OCI-LY3 (cell line): ENCODE measurements at regions not wholly inside any gene's neighbourhood (a gene's known extent, or its start where the extent isn't known, plus 50 kb on each side); places are given as distances from the start of the nearest gene placed in this dataset.

Experiments
- H2AFZ ChIP-seq: fragments of 200-600, 300-600 bp; shearing (Covaris generic); 2 replicates; pipeline ENCODE4 v1.6.0; 2014; ENCODE audit warnings: antibody characterized with exemption, low read depth, low read length
- H3K27ac ChIP-seq: fragments of 200-600, 300-600 bp; sonication (generic); 2 replicates; pipeline ENCODE4 v1.5.1; 2014; ENCODE audit warnings: mild to moderate bottlenecking, low read length, moderate library complexity, mixed read lengths
- H3K27me3 ChIP-seq: fragments of 200-600, 300-600 bp; sonication (generic); 2 replicates; pipeline ENCODE4 v1.6.1; 2014; ENCODE audit warnings: low read depth, low read length, mixed read lengths
- H3K36me3 ChIP-seq: fragments of 200-600, 300-600 bp; sonication (generic); replicated peaks from 2 replicates; pipeline ENCODE3; 2014; ENCODE audit warnings: low read depth, low read length, mixed read lengths
- H3K4me1 ChIP-seq: fragments of 300-600, 200-600 bp; sonication (generic); 2 replicates; pipeline ENCODE4 v1.6.1; 2014; ENCODE audit warnings: low read length, mixed read lengths
- H3K4me2 ChIP-seq: fragments of 200-600, 300-600 bp; sonication (generic); 2 replicates; pipeline ENCODE4 v1.6.1; 2014; ENCODE audit warnings: low read length, mixed read lengths
- H3K4me3 ChIP-seq: fragments of 300-600, 200-600 bp; sonication (generic); 2 replicates; pipeline ENCODE4 v1.5.1; 2014; ENCODE audit warnings: antibody characterized with exemption, mild to moderate bottlenecking, low read length, moderate library complexity
- H3K79me2 ChIP-seq: fragments of 300-600, 200-600 bp; shearing (Covaris generic); 2 replicates; pipeline ENCODE4 v1.6.1; 2014; ENCODE audit warnings: mild to moderate bottlenecking, low read length, mixed read lengths
- H3K9ac ChIP-seq: fragments of 300-600, 200-600 bp; shearing (Covaris generic); 2 replicates; pipeline ENCODE4 v1.6.0; 2014; ENCODE audit warnings: mild to moderate bottlenecking, low read length, moderate library complexity
- H3K9me3 ChIP-seq: fragments of 200-600, 300-600 bp; shearing (Covaris generic); 2 replicates; pipeline ENCODE4 v1.6.1; 2014; ENCODE audit warnings: low read length, mixed read lengths; ENCODE audit not compliant: insufficient read depth
- H4K20me1 ChIP-seq: fragments of 200-600, 300-600 bp; sonication (generic); 2 replicates; pipeline ENCODE4 v1.6.1; 2016; ENCODE audit warnings: low read length, mixed read lengths; ENCODE audit not compliant: insufficient read depth
- EZH2phosphoT487 ChIP-seq: fragments of 200-600 bp; shearing (Covaris generic); IDR thresholded peaks from 2 replicates; pipeline ENCODE4 v1.6.1; 2018; ENCODE audit warnings: antibody characterized with exemption, mixed run types, low read depth
- TF ChIP-seq, protein P1 (sequence below): fragments of 200-600, 300-600 bp; sonication (generic); IDR thresholded peaks from 2 replicates; pipeline ENCODE4 v1.5.1; 2014; ENCODE audit warnings: antibody characterized with exemption, low read length, low read depth

DNA sequence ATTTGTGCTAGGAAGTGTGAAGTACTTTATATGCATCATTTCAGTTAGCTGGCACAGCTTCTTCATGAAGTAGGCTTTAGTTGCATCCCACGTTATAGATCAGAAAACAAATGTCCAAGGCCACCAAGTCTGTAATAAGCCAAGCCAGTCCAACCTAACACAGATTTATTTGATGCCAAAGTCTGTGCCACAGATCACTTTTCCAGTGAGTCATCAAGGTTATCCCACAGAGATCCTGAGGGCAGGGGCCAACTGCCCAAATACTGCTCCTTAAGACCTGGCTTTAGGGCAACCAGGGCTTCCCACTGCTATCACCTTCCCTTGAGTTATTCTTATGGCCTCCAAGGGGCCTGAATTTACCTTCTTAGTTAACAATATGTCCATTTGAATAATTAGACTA lies 1340.4 kb downstream of the XPNPEP1 start:
- TF ChIP-seq EZH2phosphoT487 = no peak
- TF ChIP-seq, protein P1, sequence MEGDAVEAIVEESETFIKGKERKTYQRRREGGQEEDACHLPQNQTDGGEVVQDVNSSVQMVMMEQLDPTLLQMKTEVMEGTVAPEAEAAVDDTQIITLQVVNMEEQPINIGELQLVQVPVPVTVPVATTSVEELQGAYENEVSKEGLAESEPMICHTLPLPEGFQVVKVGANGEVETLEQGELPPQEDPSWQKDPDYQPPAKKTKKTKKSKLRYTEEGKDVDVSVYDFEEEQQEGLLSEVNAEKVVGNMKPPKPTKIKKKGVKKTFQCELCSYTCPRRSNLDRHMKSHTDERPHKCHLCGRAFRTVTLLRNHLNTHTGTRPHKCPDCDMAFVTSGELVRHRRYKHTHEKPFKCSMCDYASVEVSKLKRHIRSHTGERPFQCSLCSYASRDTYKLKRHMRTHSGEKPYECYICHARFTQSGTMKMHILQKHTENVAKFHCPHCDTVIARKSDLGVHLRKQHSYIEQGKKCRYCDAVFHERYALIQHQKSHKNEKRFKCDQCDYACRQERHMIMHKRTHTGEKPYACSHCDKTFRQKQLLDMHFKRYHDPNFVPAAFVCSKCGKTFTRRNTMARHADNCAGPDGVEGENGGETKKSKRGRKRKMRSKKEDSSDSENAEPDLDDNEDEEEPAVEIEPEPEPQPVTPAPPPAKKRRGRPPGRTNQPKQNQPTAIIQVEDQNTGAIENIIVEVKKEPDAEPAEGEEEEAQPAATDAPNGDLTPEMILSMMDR = no peak
- Histone ChIP-seq H3K4me1 (peaks cover 52% of the 10 kb centered on the region), H3K36me3 (peaks cover 8% of the 10 kb centered on the region), H3K9ac (no peak overlapping the region), H3K27ac (peak overlapping the region; percentile 56), H3K4me3 (no peak overlapping the region), H3K79me2 (no peaks in the 10 kb centered on the region), H4K20me1 (no peaks in the 10 kb centered on the region), H3K27me3 (no peaks in the 10 kb centered on the region), H3K4me2 (peak overlapping the region; percentile 57), H2AFZ (no peak overlapping the region), H3K9me3 (no peaks in the 10 kb centered on the region)

DNA sequence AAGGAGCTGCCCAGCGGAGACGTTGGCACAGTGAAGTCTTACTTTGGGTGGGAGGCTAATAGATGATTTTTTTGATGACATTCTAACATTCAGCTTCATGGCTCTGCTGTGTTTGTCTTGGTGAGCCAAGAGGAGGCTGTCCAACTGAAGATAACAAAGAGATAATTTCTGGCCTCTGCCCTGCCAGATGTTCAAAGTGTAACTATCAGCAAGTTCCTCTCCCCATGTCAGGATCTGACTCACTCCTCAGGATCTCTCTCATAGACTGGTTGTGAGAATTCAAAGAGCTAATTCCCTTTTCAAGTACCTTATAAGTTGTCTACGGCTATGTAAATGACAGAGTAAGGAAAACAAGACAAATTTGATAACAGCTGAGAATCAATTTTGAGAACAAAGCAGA lies 1340.9 kb downstream of the XPNPEP1 start:
- no peaks in the 10 kb centered on the region for H3K27me3 ChIP-seq
- peak overlapping the region; percentile 56 for H3K27ac ChIP-seq
- H3K79me2 ChIP-seq = no peaks in the 10 kb centered on the region
- TF ChIP-seq EZH2phosphoT487 = no peak
- TF ChIP-seq, protein P1 = no peak
- peaks cover 47% of the 10 kb centered on the region for H3K4me1 ChIP-seq
- no peaks in the 10 kb centered on the region for H4K20me1 ChIP-seq
- H2AFZ ChIP-seq = no peak overlapping the region
- H3K36me3 ChIP-seq = peaks cover 8% of the 10 kb centered on the region
- H3K4me3 ChIP-seq = no peak overlapping the region
- H3K9ac ChIP-seq = no peak overlapping the region
- no peaks in the 10 kb centered on the region for H3K9me3 ChIP-seq
- H3K4me2 ChIP-seq = peak overlapping the region; percentile 57

DNA sequence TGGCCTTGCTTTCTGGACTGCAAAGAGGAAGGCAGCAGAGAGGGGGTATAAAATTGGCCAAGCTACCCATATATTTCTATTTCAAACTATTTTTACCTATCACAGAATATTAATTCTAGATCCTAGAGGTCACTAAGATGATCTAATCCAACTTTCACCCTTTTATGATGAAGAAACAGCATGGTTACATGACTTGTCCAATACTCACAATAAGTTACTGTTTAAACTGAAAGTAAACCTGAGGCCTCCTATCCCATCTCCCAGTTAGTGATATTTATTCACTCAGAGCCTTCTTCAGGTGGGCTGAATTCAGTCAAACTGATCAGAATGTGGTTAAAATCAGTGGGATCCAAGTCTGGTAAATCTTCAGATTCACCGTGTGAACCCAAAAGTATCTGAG lies 1345.1 kb downstream of the XPNPEP1 start:
- H2AFZ ChIP-seq = no peak overlapping the region
- no peak for TF ChIP-seq EZH2phosphoT487
- TF ChIP-seq, protein P1 = no peak
- H3K4me1 ChIP-seq = peaks cover 19% of the 10 kb centered on the region
- no peaks in the 10 kb centered on the region for H3K36me3 ChIP-seq
- H4K20me1 ChIP-seq = no peaks in the 10 kb centered on the region
- no peak overlapping the region for H3K27ac ChIP-seq
- no peaks in the 10 kb centered on the region for H3K27me3 ChIP-seq
- no peaks in the 10 kb centered on the region for H3K79me2 ChIP-seq
- no peak overlapping the region for H3K4me2 ChIP-seq
- H3K4me3 ChIP-seq = no peak overlapping the region
- H3K9me3 ChIP-seq = no peaks in the 10 kb centered on the region
- no peak overlapping the region for H3K9ac ChIP-seq

DNA sequence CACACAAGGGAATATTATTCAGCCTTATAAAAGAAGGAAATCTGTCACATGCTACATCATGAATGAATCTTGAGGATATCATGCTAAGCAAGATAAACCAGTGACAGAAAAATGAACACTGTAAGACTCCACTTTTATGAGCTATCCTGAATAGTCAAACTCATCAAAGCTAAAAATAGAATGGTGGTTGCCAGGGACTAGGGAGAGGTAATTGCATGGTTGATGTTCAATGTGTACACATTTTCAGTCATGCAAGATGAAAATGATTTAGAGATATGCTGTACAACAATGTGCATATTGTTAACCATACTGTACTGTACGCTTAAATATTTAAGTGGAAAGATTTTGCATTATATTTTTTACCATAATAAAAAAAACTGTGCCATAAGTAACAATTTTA lies 1349.1 kb downstream of the XPNPEP1 start:
- no peak overlapping the region for H3K4me2 ChIP-seq
- H3K9me3 ChIP-seq = no peaks in the 10 kb centered on the region
- H3K4me3 ChIP-seq = no peak overlapping the region
- no peak overlapping the region for H3K27ac ChIP-seq
- H4K20me1 ChIP-seq = no peaks in the 10 kb centered on the region
- TF ChIP-seq EZH2phosphoT487 = no peak
- TF ChIP-seq, protein P1 = no peak
- no peaks in the 10 kb centered on the region for H3K36me3 ChIP-seq
- no peak overlapping the region for H2AFZ ChIP-seq
- H3K79me2 ChIP-seq = no peaks in the 10 kb centered on the region
- 0 out of 2 replicates have a peak, but pooled peaks cover 3% of the 10 kb centered on the region for H3K4me1 ChIP-seq
- no peaks in the 10 kb centered on the region for H3K27me3 ChIP-seq
- H3K9ac ChIP-seq = no peak overlapping the region
